Stimulated activated CD4-positive, alpha-beta T cell treated with anti-CD3 and anti-CD28 coated beads, Interleukin-15, amount 100 ng/mL, for 48 hours (primary cell): ENCODE measurements at regions not wholly inside any gene's neighbourhood (a gene's known extent, or its start where the extent isn't known, plus 50 kb on each side); places are given as distances from the start of the nearest gene placed in this dataset.
"Not testable (repeated sequence)": the region's sequence is repeated elsewhere in the genome, so short reads cannot be mapped to it uniquely, and the experiment has no call there.

ENCODE experiments used
- DNase-seq, 2 donors: peaks; one replicate each; pipeline ENCODE4 v3.0.0-alpha.2; 2020; ENCODE audit warnings: low read depth in 2 of 2

GRCh38 chr5:36739751-36740221 is 133.4 kb downstream of the SLC1A3 start:
- peak; percentile 58 to 64 for DNase-seq

DNA sequence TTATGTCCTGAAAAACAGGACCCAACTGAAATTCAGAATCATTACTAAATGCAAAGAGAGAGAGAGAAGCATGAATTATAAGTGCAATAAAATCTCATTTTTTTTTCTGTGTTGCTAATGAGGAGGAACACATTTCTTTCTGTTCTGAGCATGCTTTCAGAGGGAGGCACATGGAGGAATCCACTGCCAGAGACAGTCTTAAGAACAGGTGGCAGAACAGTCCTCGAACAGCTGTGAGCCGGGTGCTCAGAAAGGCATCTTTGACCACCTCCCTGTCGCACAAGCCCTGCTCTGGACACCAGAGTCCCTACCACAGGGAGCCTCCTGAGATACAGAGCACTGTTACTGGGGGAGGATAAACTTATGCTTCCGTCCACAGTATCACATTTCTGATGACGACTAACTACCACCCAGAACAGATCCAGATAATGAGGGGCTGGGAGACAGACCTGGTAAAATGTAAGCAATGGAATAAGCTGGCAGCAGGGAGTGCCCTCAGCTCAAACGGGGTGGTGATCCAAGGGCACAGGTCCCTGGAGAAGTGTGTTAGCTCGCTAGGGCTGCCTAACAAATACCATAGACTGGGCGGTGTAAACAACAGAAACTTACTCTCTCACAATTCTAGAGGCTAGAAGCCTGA is 134.0 kb downstream of the SLC1A3 start:
- DNase-seq, result no peak

- no peak for DNase-seq
Observed at GRCh38 chr5:36741128-36741527, 134.7 kb downstream of the SLC1A3 start.

GRCh38 chr5:36743891-36744772 is 132.4 kb upstream of the NIPBL start:
- no peak for DNase-seq

- DNase-seq, result no peak
Observed at GRCh38 chr5:36744773-36745589, 131.6 kb upstream of the NIPBL start.

DNA sequence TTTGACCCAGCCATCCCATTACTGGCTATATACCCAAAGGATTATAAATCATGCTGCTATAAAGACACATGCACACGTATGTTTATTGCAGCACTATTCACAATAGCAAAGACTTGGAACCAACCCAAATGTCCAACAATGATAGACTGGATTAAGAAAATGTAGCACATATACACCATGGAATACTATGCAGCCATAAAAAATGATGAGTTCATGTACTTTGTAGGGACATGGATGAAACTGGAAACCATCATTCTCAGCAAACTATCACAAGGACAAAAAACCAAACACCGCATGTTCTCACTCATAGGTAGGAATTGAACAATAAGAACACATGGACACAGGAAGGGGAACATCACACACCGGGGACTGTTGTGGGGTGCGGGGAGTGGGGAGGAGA is 128.8 kb upstream of the NIPBL start:
- DNase-seq, result not testable (repeated sequence)

GRCh38 chr5:36751886-36752285 is 124.7 kb upstream of the NIPBL start:
- DNase-seq, result no peak

GRCh38 chr5:36755342-36755741 is 121.2 kb upstream of the NIPBL start:
- no peak for DNase-seq

DNA sequence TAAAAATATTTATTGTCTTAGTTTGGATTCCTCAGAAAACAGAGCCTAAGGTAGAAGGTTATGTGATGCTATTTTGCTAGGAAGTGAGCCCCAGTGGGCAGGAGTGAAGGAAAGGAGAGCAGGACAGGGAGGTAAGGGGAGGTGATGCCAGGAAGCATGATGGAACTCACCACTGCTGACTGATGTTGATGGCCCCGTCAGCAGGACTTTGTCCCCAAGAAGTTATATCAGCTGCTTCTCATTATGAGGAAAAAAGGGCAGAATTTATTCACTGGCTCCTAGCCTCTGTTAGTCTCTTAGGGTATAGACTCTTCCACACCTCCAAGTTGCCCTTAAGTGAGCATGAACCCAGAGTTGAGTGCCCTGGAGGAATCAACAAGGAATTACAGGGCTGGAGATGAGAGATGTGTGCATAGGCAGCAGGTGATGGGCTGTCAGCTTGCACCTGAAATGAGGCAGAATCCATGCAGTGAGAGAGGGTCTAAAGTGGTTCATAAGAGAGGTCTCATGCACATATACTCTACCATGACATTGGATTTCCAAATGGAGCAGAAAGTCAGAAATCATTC is 120.6 kb upstream of the NIPBL start:
- DNase-seq, result no peak

- no peak for DNase-seq
Observed at GRCh38 chr5:36756848-36757247, 119.7 kb upstream of the NIPBL start.

- no peak for DNase-seq
Observed at GRCh38 chr5:36759117-36759516, 117.5 kb upstream of the NIPBL start.

- DNase-seq, result no peak
Observed at GRCh38 chr5:36763454-36763853, 113.1 kb upstream of the NIPBL start.

- no peak for DNase-seq
Observed at GRCh38 chr5:36765876-36766275, 110.7 kb upstream of the NIPBL start.

DNA sequence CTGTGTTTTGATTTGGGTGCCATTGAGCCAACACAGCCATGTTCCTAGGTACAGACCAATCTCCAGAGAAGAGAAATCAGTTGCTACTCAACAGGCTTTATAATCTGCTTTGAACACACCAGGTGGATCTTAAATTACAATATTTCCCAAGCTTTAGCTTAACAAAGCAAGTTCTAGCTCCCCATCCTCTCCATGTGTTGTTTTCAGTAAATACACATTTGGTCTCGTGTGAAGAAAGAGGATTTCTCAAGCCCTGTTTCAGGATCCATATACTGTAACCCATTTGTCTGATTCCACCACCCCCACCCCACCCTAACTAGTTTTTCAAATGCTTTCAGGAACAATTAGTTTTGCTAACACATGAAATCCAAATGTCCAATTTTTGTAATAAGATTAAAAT is 109.6 kb upstream of the NIPBL start:
- DNase-seq, result no peak

GRCh38 chr5:36768450-36768849 is 108.1 kb upstream of the NIPBL start:
- DNase-seq, result no peak

- no peak for DNase-seq
Observed at GRCh38 chr5:36769129-36769770, 107.3 kb upstream of the NIPBL start.

DNA sequence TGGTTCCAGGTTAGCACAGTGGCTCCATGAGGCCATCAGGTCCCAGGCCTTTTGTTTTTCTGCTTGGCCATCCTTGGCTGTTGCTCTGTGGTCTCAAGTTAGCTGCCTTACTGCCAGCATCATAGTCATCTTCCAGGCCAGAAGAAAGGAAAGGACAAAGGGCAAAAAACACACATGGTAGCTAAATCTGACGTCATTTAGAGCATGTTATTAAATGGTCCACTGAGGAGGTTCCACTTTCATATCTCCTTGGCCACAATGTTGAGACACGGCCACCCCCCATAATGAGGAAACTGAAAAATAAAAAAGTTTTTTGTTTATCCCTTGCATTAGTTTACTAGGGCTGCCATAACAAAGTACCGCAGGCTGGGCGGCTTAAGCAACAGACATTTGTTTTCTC is 106.4 kb upstream of the NIPBL start:
- no peak for DNase-seq

DNA sequence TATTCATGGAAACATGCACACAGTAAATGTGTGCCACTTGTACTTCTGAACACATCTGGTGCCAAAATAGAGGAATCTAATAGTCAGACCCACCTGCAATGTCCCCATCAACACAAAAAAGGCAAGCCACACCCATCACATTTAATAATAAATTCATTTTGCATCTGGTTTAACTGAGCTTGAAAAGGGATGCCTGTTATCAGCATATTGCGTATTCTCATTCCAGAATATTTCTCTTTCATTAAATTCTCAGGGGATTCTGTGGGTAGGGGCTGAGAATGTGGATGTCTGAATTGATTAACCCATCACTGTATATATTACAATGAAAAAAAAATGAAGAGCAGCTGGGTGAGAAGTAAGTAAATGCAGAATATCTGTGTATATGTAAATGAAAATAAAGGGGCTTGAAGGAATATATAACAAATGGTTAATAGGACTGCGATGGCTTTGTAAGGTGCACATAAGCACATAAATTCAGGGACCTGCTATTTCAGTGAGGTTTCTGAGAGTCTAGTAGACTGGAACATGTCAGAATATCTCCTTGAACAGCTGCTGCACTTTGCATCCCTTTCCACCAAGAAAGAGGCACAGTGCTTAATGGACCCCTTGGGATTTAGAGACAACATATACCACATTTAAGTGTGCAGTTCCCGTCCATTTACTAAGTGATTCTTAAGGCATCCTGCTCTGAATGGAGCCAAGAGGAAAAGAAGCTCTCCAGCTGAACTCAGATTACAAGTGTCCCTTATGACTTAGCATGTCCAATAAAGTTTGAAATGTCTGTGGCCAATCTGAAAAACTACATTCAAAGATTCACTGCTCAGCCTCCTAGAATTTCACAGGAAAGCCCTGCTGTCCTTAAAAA is 104.1 kb upstream of the NIPBL start:
- no peak for DNase-seq

DNA sequence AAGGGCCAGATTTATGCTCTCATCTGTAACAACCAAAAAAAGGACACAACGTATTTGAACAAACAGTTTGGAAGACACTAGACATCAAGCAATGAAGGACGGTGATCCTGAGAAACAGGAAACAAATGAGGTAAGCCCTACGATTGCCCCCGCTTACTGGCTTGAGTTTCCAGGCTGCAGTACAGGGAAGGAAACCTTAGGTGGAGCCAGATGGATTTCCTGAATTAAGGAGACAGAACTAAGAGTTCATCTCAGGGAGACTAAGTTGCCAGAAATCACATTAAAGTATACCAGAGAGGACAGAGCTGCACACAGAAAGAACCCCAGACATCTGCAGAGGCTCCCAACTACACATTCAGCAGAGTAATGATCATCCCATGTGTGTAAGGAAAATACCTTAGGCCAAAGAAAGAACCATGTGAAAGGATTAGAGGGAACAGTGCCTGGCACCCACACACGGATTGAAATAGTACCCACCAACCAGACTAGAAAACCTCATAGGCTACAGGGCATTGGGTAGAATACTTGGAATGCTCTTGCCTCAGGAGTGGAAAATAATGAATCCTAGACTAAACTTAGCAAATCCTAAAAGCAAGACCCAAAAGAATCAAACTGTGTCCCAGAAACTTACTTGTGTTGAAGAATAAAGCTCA is 99.3 kb upstream of the NIPBL start:
- no peak for DNase-seq

DNA sequence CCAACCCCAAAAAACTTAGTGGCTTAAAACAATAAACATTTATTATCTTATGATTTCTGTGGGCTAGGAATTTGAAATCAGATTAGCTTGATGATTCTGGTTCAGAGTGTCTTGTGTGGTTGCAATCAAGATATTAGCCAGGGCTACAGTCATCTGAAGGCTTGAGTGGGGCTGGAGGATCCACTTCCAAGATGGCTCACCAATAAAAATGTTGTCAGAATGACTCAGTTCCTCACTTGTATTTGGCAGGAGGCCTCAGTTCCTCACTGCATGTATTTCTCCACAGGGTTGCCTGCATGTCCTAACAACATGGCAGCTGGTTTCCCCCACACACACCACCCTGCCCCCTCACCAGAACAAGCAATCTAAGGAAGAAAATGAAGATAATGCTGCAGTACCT is 98.2 kb upstream of the NIPBL start:
- DNase-seq, result no peak
